OCI-LY7 (cell line): ENCODE measurements at regions not wholly inside any gene's neighbourhood (a gene's known extent, or its start where the extent isn't known, plus 50 kb on each side); places are given as distances from the start of the nearest gene placed in this dataset.

Source experiments
- BruUV-seq: library from RNA; stranded (reverse); fragments of 400-500 nt; replicated peaks from 2 replicates; lab custom pipeline; 2021; lab: Mats Ljungman, UMichigan
- CTCF ChIA-PET: fragments of 300-600 bp; sonication (Branson Sonifier 250); formaldehyde crosslinking; loops from one replicate; lab custom pipeline; 2022; ENCODE audit warnings: antibody characterized with exemption; ENCODE audit not compliant: unreplicated experiment; lab: Charles Lee
- POLR2A ChIA-PET: fragments of 300-600 bp; sonication (Branson Sonifier 250); formaldehyde crosslinking; loops from one replicate; lab custom pipeline; 2022; ENCODE audit warnings: antibody characterized with exemption; lab: Charles Lee
- DNase-seq: peaks from one replicate; pipeline ENCODE4 v3.0.0-alpha.2; 2015; ENCODE audit warnings: low spot score
- H2AFZ ChIP-seq: fragments of 200-600 bp; sonication (generic), shearing (Covaris generic); 2 replicates; pipeline ENCODE4 v1.6.1; 2014; ENCODE audit warnings: mild to moderate bottlenecking, antibody characterized with exemption, low read length, moderate library complexity
- H3K27ac ChIP-seq: fragments of 200-600 bp; sonication (generic); 2 replicates; pipeline ENCODE4 v1.5.1; 2014; ENCODE audit warnings: mixed run types, low read depth, mild to moderate bottlenecking, moderate library complexity, low read length, inconsistent platforms; ENCODE audit not compliant: poor library complexity, severe bottlenecking
- H3K36me3 ChIP-seq: fragments of 200-600 bp; sonication (generic); 2 replicates; pipeline ENCODE4 v1.6.1; 2014; ENCODE audit warnings: mild to moderate bottlenecking, antibody characterized with exemption, low read length, moderate library complexity, mixed read lengths; ENCODE audit not compliant: insufficient read depth
- H3K4me1 ChIP-seq: fragments of 200-600 bp; sonication (generic); 2 replicates; pipeline ENCODE4 v1.5.1; 2014; ENCODE audit warnings: mild to moderate bottlenecking, low read length; ENCODE audit not compliant: insufficient read depth, poor library complexity, severe bottlenecking
- H3K4me2 ChIP-seq: fragments of 200-600 bp; sonication (generic); 2 replicates; pipeline ENCODE4 v1.6.1; 2014; ENCODE audit warnings: mild to moderate bottlenecking, low read length
- H3K4me3 ChIP-seq: fragments of 200-600 bp; sonication (generic); 2 replicates; pipeline ENCODE4 v1.5.1; 2014; ENCODE audit warnings: mild to moderate bottlenecking, low read depth, low read length; ENCODE audit not compliant: poor library complexity, severe bottlenecking
- H3K79me2 ChIP-seq: fragments of 200-600 bp; sonication (generic); 2 replicates; pipeline ENCODE4 v1.6.1; 2016; ENCODE audit warnings: low read depth, mild to moderate bottlenecking, low read length, moderate library complexity, mixed read lengths; ENCODE audit not compliant: insufficient read depth
- H3K9me2 ChIP-seq: fragments of 200-600 bp; sonication (generic); 2 replicates; pipeline ENCODE4 v1.6.1; 2016; ENCODE audit warnings: mild to moderate bottlenecking, low read length, mixed read lengths; ENCODE audit not compliant: insufficient read depth
- H3K9me3 ChIP-seq: fragments of 200-600 bp; sonication (generic); 2 replicates; pipeline ENCODE4 v1.6.1; 2014; ENCODE audit warnings: mild to moderate bottlenecking, mixed run types, low read length, mixed read lengths
- H4K20me1 ChIP-seq: fragments of 200-600 bp; sonication (generic); 2 replicates; pipeline ENCODE4 v1.6.1; 2014; ENCODE audit warnings: mild to moderate bottlenecking, antibody characterized with exemption, low read length, moderate library complexity, mixed read lengths; ENCODE audit not compliant: insufficient read depth
- CTCF ChIP-seq: fragments of 200-600 bp; sonication (generic); conservative IDR thresholded peaks from 2 replicates; pipeline ENCODE4 v1.5.1; 2014; ENCODE audit warnings: mild to moderate bottlenecking, antibody characterized with exemption, low read length, moderate library complexity, mixed read lengths
- EZH2phosphoT487 ChIP-seq: fragments of 200-600 bp; sonication (generic); IDR thresholded peaks from 2 replicates; pipeline ENCODE4 v1.6.1; 2018; ENCODE audit warnings: low read depth, borderline replicate concordance, mild to moderate bottlenecking, mixed run types, antibody characterized with exemption, low read length, moderate library complexity, mixed read lengths
- intact Hi-C: fragments of 100-400 bp; cut with micrococcal nuclease; formaldehyde crosslinking; loops from one replicate; pipeline ENCODE4 v1.10.0; 2022; ENCODE audit not compliant: unreplicated experiment

GRCh38 chr22:48337957-48338792 lies 1489.5 kb downstream of the BRD1 start:
- CTCF ChIA-PET, result no interaction called here

GRCh38 chr22:48336339-48337060 lies 1491.2 kb downstream of the BRD1 start:
- DNase-seq, result no peak
- H3K27ac ChIP-seq, result no peak overlapping the region
- H3K79me2 ChIP-seq, result no peaks in the 10 kb centered on the region
- no peak overlapping the region for H3K4me3 ChIP-seq
- H3K9me2 ChIP-seq, result no peaks in the 10 kb centered on the region
- ChIA-PET CTCF (interaction anchor here (0.6 to 0.7 kb wide), 2 partner anchors 20 to 416 kb away, joined by 3 to 4 read pairs; no protein-coding TSS in a partner anchor), POLR2A (interaction anchor here (0.7 kb wide), 2 partner anchors 76 to 562 kb away, joined by 3 to 7 read pairs; no protein-coding TSS in a partner anchor)
- H3K4me2 ChIP-seq, result no peak overlapping the region
- H2AFZ ChIP-seq, result no peak overlapping the region
- TF ChIP-seq CTCF (no peak), EZH2phosphoT487 (no peak)
- H3K4me1 ChIP-seq, result no peaks in the 10 kb centered on the region
- H4K20me1 ChIP-seq, result no peaks in the 10 kb centered on the region
- H3K9me3 ChIP-seq, result no peaks in the 10 kb centered on the region
- H3K36me3 ChIP-seq, result no peaks in the 10 kb centered on the region
- no TSS peak for BruUV-seq
- intact Hi-C loops, result no loop called here

More at GRCh38 chr22:48337957-48338792, 1489.5 kb downstream of the BRD1 start:
- H3K9me2 ChIP-seq, result no peaks in the 10 kb centered on the region
- no TSS peak for BruUV-seq
- no peak overlapping the region for H3K27ac ChIP-seq
- DNase-seq, result no peak
- no peaks in the 10 kb centered on the region for H3K36me3 ChIP-seq
- no peaks in the 10 kb centered on the region for H3K9me3 ChIP-seq
- intact Hi-C loops, result no loop called here
- TF ChIP-seq CTCF (no peak), EZH2phosphoT487 (no peak)
- H3K79me2 ChIP-seq, result no peaks in the 10 kb centered on the region
- POLR2A ChIA-PET, result no interaction called here
- H3K4me3 ChIP-seq, result no peak overlapping the region
- H3K4me2 ChIP-seq, result no peak overlapping the region
- no peaks in the 10 kb centered on the region for H3K4me1 ChIP-seq
- H4K20me1 ChIP-seq, result no peaks in the 10 kb centered on the region
- H2AFZ ChIP-seq, result no peak overlapping the region
